Activated naive CD4-positive, alpha-beta T cell treated with anti-CD3 and anti-CD28 coated beads, Interleukin-2, amount 50 U/mL, for 16 hours (primary cell): ENCODE measurements at regions not wholly inside any gene's neighbourhood (a gene's known extent, or its start where the extent isn't known, plus 50 kb on each side); places are given as distances from the start of the nearest gene placed in this dataset.
"Not testable (repeated sequence)": the region's sequence is repeated elsewhere in the genome, so short reads cannot be mapped to it uniquely, and the experiment has no call there.

Experiments
- DNase-seq: peaks from one replicate; pipeline ENCODE4 v3.0.0-alpha.2; 2020

GRCh38 chr6:6483733-6484132 lies 104.8 kb upstream of the LY86 start:
- DNase-seq: no peak

DNA sequence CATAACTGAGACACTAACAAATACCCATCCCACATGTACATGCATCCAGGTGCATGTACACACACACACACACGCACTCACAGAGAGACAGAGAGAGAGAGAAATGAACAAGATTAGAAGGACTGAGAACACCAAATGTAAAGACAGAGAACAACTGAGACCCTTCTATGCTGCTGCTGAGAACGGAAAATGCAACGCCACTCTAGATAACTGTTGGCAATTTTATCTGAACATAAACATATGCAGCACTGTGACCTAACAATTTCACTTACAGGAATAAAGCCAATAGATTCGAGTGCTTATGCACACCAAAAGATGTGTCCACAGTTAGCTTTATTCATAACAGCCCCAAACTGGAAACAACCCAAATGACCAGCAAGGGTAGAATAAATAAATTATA lies 103.8 kb upstream of the LY86 start:
- no peak for DNase-seq

DNA sequence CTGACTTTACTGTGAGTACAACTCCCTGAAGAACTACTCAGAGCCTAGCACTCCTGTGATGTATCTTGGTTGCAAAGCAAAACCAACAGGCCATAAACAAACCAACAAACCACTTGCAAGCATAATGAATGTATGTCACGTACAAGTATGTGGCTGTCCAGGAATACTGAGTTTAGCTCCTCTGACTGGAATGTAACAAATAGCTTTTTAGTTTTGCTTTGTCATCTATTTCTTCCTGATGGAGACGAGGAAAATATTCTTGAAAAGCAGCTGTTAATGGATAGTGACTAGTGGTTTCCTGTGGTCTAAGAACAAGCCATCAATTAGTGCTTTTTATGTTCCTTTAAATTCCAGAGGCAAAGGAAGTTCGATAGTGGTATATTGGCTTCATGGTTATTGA lies 101.9 kb upstream of the LY86 start:
- no peak for DNase-seq

DNA sequence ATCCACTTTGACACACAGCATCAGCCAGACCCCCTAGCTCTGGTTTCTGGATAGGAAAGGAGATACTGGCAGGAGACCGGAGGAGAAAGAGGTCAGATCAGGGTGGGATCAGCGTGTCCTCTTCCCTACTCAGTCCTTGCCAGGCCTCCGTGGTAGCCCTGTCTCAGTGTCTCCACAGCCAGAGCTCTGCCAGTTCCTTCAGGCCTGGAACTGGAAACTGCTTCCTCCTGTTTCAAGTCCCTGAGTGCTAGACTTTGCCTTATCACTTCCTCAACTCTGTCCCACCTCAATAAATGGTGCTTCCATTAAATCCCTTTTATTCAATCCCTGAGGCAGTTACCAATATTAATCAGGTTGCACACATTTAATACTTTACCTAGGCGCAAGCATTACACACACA lies 96.8 kb upstream of the LY86 start:
- DNase-seq: no peak

DNA sequence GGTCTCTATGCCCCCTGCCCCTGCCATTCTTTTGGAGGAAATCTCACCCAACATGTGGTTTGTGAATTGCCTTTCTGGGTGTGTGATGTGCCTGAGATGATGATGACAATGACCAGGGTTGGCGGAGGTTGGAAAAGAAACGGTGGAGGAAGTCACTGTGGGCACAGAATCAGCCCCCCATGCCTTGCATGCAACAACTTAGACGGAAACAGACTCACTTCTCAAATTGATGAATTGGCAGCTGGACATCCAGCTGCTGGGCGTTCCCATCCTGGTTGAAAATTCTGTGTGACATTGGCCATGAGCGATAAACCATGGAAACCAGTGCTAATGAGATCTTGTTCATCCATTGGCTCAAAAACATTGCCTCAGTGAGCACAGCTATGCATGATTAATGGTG lies 95.8 kb upstream of the LY86 start:
- DNase-seq: no peak

DNA sequence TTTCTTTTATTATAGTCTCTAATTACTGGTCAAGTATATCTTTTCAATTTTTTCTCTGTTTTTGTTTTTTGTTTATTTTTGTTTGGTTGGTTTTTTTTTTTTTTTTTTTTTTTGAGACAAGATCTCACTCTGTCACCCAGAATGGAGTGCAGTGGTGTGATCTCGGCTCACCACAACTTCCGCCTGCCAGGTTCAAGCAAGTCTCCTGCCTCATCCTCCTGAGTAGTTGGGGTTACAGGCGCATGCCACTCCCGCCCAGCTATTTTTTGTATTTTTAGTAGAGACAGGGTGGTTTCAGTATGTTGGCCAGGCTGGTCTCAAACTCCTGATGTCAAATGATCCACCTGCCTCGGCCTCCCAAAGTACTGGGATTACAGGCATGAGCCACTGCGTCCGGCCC lies 94.4 kb upstream of the LY86 start:
- not testable (repeated sequence) for DNase-seq

DNA sequence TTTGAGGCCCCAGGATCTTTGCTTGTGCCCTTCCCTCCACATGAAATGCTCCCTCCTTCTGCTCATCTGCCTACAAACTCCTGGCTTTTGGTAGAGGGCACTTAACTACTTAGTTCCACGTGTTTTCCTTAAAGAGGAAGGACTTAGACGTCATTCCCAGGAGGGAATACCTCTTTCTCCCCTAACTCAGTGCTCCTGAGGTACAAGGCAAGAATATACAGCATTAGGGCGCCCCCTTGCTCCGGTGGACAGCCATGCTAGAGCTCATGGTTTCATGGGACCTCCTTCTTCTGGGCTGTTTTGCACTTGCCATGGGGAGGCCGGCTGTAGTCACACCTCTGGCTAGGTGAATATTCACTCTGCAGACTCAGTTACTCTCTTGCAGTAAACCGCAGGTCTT lies 93.8 kb upstream of the LY86 start:
- DNase-seq: no peak

- DNase-seq: no peak
Measured at GRCh38 chr6:6495851-6496250, 92.7 kb upstream of the LY86 start.

DNA sequence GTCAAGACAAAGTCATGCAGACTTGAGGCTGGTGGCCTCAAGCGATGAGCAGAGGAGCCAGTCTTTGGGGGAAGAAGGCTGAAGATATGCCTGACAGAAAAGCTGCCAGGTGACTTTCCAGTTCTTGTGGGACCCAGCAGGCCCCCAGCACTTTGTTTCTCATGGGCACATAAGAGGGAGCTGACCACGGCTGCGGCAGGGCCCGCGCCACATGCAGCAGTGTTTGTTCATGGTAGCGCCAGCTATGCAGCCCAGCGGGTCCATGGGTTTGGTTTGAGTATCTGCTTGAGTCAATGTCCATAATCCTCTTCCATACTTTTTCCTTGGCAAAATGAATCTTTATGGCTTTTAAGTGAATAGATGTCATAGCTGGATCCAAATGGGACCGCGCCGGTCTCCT lies 91.0 kb upstream of the LY86 start:
- no peak for DNase-seq

- DNase-seq: no peak
Measured at GRCh38 chr6:6497976-6498375, 90.5 kb upstream of the LY86 start.

- no peak for DNase-seq
Measured at GRCh38 chr6:6503191-6503590, 85.3 kb upstream of the LY86 start.

DNA sequence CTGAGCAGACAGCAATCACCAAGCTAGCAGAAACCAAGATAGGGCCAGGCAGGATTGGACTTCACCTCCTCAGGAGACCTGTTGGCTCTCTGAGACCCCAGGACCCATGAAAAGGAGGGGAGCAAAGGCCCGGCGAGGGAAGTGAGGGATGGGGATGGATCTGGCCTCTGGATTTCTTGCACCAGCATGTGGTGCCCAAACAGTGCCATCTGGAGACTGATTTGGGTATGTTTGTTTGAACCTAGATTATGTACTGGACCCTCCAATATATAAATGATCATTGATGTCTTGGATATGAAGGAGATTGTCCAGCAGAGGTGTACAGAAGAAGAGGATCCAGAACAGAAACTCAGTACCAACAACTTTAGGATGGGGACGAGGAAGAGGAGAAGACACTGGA lies 83.4 kb upstream of the LY86 start:
- no peak for DNase-seq

DNA sequence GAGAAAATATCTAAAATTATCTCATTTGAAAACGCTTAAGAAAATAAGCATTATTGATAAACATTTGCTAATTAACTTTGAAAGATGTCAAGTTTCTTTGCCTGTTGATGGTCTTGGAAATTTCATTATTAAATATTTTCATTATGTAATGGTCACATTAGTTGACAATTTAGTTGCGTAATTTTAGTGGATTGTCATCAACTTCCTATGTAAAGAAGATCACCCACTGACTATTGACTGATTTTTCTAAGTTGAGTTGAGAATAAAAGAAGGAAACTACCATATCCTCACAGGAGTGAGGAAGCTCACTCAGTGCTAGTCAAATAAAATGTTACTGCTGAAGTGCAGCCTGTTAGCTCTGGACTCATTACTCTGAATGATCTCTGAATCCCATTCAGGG lies 79.9 kb upstream of the LY86 start:
- no peak for DNase-seq

GRCh38 chr6:6509284-6509683 lies 79.2 kb upstream of the LY86 start:
- no peak for DNase-seq

DNA sequence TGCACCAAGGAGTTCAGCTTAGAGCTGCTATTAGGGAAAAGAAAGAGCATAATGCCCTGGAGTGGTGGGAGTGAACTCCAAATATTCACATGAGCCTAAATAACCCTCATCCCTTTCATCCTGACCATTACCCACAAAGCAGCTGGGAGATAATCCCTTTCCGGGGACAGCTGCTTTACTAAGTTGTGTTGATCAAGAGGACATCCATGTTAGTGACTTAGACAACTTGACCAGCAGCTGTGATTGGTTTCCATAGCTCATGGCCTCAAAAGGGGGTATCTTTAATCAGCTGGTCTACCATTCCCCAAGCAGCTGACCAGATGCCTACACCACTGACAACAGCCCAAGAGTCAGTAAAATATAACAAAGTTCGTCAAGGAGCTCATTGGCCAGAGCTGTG lies 75.8 kb upstream of the LY86 start:
- no peak for DNase-seq

GRCh38 chr6:6515691-6516607 lies 72.6 kb upstream of the LY86 start:
- DNase-seq: peak; percentile 43

DNA sequence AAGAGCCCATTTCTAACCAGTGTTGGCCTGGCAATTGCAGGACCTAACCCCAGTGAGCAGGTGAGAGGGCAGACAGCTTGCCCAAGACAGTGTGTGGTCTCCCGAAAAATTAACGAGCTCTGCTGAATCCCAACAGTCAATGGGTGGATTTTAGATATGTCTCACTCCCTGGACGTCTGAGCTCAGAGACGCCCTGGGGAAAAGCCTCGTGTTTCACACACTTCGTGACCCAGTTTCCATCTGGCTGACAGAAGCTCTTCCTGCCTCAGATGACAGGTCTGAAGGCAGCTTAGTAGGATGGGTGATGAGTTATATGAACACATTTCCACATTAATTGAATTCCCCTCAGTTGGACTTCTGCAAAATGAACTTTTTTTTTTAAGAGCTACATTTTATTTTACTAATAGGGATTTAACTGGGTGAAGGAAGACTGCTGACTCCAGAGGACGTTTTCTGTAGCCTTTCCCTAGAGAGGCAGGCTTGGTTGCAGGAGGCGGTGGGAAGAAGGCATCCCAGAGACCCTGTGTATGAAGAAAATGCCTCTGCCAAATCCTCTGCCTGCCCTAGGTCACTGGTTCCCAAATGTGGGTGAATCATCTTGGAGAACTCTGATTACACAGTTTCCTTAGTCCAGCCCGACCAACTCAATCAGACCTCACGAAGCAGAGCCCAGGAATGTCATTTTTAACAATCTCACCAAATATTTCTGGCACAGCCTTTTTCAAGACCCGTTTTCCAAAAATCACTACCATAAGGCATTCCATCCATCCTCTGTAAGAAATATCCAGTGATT lies 71.7 kb upstream of the LY86 start:
- no peak for DNase-seq

- DNase-seq: no peak
Measured at GRCh38 chr6:6518631-6519427, 69.7 kb upstream of the LY86 start.

DNA sequence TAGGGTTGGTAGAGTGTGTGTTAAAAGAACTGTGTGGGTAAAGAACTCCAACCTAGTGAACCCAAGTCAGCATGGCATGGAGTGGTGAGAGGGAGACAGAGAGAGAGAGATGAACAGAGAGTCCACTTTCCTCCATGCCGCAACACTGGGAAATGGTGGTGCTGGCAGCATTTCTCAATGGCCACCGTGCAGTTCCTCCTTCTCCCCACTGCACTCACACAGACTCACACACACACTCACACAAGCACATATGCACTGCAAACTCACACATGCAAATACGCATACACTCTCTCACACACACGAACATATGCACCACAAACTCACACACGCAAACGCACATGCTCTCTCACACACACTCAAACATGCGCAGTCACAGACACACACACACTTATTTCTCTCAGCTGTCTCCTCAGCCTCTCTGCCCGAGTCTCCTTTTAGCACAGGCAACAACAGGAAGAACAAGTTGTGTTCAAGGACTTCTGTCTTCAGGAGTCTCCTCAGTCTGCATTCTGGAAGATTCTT lies 66.5 kb upstream of the LY86 start:
- no peak for DNase-seq

DNA sequence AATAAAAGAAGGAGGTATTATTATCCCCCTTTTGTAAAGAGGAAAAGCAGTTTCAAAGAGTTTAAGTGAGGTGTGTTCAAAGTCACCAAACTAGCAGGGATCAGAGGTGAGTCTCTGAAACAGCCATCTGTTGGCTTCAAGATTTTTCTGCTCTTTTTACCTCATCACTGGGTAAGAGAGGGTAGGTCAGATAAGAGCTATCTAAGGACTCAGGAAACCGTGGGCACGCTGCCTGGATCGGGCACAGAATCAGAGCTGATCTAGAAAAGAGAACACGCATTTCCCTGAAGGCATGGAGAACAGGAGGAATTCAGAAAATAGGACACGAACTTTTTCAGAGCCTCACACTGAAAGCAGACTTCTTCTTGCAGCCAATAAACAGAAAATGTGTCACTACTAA lies 65.8 kb upstream of the LY86 start:
- no peak for DNase-seq

DNA sequence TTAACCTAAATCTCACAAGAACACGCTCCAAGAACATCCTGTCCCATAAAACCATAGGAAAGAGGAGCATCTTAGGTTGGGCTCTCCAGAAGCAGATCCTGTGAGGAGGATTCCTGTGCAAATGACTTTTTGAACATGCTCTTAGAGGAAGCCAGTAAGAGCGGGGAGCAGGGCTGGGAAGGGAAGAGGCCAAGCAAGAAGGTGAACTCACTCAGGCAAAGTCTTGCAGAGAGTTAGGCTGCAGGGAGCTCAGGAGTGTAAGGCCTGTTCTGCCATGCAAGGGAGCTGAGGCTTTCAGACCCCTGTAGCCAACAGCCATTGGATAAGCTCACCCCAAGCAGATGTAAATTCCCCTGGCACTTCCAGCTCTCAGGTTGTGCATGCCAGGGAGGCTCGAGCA lies 63.6 kb upstream of the LY86 start:
- no peak for DNase-seq

DNA sequence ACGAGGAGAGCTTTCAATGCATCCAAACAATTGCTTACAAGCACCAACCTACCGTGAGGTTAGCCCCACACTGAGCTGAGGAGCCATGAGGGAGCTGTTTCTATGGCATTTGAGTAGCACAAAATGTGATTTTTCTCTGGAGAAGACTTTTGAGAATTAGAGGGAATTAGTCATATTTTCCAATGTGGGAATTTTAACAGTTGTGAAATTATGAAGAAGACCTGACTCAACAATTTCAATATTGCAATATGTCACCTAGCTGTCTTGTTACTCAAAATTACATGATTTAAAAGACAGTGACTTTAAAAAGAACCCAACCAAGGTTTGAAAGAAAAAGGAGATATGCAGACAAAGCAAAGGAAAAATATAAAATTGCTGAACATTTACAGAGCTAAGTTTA lies 62.6 kb upstream of the LY86 start:
- DNase-seq: no peak

DNA sequence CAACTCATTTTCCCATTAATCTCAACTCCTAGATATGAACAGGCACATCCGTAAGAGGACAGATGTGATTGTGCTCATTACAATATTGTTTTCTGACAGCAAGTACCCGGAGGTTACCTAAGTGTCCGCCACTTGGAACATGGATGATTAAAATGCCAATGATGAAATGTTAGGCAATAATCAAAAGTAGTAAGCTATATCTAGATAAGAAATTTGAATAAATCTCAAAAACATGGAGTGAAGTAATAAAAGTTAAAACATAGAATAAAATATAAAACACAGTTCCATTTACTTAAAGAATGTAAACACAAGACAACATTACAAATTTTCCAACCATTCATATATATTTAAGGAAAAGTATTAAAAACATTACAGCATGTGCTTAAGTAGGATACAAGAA lies 59.2 kb upstream of the LY86 start:
- DNase-seq: no peak
